Activated T-helper 1 cell treated with anti-CD3 and anti-CD28 coated beads, Interleukin-2, amount 50 U/mL, for 16 hours (primary cell): ENCODE measurements at regions not wholly inside any gene's neighbourhood (a gene's known extent, or its start where the extent isn't known, plus 50 kb on each side); places are given as distances from the start of the nearest gene placed in this dataset.
"Not testable (repeated sequence)": the region's sequence is repeated elsewhere in the genome, so short reads cannot be mapped to it uniquely, and the experiment has no call there.

Experiments used
- DNase-seq, 2 donors: peaks; one replicate each; pipeline ENCODE4 v3.0.0-alpha.2; 2020; ENCODE audit warnings: low read depth in 1 of 2, low spot score in 1 of 2

DNA sequence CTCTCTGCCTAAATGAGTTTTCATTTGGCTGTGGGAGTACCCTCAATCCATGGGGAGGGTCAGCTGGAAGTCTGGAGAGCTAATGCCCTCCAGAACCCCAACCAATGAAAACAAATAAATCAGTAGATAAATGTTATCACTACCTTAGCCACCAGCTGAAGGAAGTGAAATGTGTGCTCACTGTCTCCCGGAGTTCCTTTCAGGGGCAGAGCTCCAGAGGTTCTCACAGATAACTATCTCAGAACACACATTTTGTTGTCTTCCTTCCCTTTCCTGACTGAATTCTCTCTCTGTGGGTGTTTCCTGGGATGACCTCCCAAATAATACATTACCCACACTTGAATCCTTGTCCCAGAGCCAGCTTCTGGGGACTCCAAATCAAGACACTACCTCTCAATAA, 779.6 kb downstream of the DIAPH3 start:
- DNase-seq = no peak

DNA sequence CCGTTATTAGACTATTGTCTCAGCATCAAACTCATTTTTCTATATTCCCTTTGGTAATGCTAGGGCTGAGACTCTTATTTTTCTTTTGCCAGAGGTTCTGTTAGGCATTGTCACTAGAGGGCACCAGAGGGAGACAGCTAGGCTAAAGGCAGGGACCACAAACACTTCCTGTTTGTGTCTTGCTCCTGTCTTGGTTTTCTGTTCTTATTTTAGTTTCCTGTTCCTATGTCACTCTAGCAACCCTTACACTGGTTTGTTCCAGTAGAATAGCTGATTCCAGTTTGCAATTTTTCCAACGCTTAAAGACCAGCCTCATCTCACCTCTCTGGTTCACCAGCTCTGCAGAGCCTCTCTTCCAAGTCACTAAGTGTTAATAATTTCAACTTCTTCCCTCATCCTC, 772.0 kb downstream of the DIAPH3 start:
- peak in 1 of 2 donors; percentile 2 for DNase-seq

DNA sequence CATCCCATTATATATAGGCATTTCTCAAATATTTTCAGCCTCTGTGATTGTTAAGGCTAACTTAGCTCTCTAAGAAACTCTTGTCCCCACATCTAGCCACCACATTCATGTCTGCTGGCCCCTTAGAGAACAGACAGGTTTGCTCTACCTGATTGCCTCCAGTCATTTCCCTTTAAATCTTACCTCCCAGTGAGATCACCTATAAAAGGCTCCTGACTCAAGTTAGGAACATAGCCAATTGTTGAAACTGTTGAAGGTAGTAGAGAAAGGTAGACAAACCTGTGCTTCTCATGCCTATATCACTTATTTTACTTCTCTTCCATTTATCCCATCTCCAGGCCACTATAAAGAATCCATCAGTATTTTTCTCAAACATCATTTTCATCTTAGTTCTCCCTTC, 771.4 kb downstream of the DIAPH3 start:
- DNase-seq = no peak

DNA sequence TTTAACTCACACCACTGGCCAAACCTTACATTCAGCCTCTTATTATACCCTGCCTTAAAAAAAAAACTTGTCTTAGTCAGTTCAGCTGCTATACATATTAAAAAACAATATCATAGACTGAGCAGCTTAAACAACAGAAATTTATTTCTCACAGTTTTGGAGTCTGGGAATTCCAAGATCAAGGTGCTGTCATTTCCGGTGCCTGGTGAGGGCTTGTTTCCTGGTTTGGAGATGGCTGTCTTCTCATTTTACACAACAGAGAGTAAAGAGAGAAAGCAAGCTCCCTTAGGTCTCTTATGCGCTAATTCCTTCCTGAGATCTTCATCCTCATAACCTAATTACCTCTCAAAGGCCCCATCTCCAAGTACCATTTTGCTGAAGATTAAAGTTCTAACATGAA, 769.2 kb downstream of the DIAPH3 start:
- DNase-seq = no peak

DNA sequence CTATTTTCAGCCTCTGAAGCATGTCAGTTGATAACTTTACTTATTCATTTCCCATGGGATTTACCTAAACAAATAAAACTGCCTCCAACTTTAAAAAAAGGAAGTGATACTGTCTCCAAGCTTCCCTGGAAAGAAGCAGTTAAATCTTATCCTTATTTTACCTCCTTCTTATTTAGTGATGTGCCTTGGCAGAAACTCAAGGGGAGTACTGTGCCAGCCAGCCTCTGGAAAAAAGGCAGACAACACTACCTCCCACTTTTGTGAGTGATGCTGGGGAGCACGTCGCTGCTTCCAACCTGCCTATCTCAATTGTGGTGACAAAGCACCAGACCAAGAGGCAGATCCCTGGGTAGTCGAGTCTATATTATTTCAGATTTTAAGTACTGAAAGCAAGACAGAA, 765.6 kb downstream of the DIAPH3 start:
- no peak for DNase-seq

DNA sequence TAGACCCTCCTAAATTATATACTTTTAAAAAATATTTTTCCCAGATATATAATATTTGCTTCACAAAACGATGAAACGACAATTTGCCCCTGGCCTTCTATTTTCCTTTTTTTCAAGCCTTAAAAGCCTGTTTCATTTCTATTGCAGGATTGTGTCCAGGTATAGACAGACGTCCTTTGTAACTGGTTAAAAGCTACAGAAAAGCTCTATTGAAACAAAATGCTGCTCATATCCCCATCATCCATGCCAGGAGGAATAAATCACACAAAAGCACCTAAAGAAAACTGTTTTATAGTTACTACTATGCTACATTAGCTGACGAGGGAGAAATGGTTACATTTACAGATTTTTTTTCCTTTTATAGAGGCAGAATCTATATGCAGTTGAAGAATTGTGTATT, 765.1 kb downstream of the DIAPH3 start:
- DNase-seq = no peak

DNA sequence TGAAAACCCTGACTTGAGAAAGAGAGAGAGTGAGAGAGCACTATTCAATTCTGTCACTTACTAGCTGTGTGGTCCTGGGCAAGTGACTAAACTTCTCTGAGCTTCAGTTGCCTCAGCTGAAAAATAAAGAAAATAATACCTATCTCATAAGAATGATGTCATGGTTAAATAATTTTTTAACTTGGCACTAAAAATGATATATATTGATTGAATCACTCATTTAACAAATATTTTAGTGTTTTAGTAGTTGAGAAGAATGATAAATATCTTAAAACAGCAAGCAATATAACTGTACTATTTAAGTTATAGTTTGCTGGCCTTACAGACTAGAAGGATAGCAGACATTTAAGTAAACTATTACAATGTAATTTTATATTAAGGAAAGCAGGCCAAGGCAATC, 764.2 kb downstream of the DIAPH3 start:
- DNase-seq = no peak

DNA sequence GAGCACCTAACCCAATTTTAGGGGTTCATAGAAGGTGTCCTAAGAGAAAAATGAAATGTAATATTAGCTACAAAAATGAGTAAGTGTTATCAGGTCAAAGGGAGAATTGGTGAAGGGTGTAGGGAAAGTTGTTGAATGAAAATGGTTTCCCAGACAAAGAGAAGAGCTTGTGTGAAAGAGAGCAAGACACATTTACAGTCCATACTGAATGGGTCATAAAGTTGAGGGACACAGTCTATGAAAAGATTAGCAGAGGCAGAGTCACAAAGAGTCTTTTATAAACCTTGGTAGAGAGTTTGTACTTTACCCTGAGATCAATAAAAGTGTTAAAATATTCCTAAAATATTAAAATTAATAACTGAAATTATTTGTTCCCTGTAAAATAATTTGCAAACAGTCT, 759.4 kb downstream of the DIAPH3 start:
- DNase-seq = no peak

DNA sequence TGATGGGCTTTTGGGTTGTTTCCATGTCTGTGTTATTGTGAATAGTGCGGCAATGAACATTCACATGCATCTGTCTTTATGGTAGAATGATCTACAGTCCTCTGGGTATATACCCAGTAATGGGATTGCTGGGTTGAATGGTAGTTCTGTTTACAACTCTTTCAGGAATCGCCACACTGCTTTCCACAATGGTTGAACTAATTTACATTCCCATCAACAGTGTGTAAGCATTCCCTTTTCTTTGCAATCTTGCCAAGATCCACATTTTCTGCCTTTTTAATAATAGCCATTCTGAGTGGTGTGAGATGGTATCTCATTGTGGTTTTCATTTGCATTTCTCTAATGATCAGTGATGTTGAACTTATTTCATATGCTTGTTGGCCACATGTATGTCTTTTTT, 756.5 kb downstream of the DIAPH3 start:
- DNase-seq = not testable (repeated sequence)

DNA sequence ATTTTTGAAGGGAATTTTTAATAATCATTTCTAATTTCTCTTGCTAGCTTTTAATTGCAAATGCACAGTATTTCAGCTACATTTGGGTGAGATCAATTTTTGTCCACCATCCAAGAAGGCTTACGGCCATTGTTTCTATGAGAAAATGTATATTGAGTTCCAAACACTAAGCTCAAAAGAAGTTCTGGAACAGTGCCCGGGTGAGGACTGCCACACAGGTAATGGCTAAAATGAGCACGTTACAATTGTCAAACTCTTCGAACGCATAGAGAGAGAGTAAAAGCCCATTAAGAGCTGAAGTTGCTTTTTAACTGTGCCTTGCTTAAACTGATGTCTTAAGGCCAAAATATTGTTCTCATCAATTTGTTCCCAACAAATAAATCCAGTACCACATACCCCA, 755.0 kb downstream of the DIAPH3 start:
- no peak for DNase-seq

DNA sequence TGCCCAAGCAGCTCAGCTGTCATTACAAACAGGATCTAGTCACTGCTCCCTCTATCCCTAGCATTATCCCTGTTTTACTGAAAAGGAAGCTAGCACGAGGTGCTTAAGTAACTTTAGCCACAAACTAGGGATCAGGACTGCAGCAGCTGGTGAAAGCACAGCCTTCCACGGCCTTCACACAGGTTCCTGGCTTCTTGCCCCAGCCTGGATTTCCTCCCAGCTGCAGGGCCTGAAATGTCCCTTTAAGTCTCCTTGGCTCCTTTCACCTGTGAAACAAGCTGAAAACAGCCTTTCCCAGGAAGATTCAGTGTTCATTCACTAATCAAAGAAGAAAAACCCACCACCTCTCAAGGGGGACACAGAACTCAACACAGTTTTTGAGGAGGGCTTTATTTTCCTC, 754.5 kb downstream of the DIAPH3 start:
- DNase-seq = no peak

DNA sequence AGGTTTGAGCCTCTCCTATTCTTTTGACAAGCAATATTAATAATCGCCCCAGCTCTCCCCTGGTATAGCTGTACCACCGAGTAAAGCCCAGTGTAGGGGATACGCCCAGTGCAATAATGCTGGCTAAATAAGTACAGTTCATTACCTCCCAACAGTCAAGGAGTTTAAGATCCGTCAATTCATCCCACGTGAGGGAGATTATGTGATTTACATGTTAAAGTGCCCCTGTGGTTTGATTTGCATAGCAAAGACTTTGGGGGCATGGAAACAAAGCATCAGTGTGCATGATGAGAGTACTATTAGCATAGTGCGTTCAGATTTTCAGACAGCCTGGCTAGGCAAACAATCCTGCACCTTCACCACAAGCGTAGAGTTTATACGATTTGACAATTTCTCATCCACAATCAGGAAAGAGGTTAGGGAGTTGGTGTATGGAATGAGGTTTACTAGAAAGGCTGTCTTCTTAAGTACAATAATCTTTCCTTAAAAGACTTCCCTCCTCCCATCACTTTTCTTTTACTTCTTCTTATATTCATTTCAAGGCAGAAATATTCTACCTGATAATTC, 754.0 kb downstream of the DIAPH3 start:
- no peak for DNase-seq

DNA sequence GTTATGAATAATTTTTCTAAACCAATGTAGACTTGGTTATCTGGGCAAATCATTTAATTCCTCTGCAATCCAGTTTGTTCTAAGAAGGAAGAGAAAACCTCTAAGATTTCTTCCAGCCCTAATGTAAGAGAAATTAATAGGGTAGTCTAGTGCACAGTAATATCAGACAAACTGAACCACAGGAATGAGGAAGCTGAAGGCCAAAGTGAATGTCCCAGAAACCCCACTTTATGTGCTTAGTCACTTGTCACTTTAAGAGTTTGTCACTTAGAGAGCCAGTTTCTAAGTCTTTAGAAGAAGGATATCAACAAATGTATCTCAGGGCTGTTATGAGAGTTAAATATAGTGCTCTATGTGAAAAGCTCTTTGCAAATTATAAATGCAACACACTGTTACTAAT, 750.6 kb downstream of the DIAPH3 start:
- DNase-seq = no peak

DNA sequence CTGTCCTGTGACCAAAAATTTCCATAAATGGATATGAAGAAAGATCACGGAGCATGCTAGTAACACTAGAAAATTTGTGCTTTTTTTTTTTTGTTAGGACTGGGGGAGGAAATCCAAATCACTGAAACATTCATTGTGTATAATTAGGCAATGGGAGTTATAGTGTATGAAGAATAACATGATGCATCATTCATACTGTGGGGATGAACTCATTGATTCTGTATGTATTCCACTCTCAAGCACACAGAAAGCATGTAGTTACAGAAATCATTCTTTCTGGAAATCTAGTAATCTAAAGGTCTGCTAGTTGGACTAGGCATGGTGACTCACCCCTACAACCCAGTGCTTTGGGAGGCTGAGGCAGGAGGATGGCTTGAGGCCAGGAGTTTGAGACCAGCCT, 749.7 kb downstream of the DIAPH3 start:
- no peak for DNase-seq

DNA sequence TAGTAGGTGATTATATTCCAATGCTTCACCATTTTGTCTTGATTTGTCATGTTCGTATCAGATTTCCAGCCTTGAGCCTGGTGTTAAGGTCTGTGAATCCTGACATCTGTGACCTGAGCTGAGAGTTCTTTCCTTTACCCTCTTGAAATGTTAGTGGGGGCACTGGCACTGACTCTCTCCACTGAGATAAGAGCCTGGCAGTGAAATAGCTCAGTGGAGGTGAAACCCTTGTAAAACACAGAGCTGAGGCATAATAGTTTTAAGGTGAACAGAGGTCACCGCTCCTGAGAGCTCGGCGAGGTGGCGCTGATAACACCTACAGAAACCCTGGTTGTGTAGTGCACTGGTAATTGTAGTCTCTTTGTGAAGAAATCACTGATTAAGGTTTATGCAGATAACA, 748.2 kb downstream of the DIAPH3 start:
- DNase-seq = no peak

DNA sequence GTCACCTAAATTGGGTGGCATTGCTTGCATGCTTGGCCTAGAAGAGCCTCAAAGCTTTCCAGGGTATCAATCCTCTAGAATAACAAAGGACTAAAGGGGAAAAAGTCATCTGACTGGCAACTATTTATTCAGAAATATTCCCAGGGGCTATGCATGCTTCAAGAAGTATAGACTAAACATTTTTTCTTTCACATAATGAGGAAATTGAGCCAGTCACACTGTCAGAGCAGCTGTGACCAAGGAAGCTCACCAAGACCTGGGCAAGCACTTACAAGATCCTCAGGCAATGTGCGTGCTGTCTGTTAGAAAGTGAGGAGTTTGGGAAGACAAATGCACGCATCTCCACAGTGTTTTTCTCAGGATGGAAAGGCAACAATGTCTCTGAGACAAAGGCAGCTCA, 747.2 kb downstream of the DIAPH3 start:
- no peak for DNase-seq

DNA sequence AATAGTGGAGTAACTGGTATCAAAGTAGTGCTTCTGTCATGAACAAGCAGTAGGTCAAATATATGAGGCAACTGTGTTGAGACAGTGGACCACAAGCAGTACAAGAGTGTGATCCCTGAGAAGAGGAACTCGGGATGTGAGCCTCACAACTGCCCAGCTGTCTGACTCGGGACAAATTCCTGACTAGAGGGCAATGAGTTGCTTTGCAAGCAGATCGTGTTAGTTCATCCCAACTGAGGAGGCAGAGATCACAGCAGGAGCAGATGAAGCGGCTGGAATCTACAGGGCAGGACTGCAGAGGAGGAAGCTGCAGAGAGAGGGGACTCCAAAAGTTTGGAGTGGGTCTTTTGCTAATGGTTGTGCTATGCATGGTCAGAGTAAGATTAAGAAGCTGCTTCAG, 741.1 kb downstream of the DIAPH3 start:
- DNase-seq = no peak

DNA sequence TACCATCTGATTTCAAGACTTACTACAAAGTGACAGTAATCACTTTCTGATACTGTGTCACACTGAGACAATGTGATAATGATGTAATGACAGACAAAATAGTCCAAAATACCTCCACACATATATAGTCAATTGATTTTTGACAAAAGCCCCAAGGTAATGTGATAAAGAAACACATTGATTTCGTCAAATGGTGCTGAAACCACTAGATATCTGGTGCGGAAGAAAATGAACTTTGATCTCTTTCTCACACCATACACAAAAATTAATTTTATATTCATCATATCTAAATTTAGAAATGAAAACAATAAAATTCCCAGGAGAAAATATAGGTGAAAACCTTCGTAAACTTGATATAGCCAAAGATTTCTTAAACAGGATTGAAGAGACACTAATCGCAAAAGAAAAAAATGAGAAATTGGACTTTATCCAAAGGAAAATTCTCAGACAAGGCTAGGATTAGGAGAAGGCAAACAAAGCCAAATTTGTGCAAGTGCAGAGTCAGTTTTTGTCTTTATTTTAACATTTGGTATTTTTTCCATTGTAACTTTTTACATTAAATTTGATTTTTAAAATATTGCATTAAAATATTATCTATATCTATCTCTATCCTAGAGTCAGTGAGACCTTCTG, 739.9 kb downstream of the DIAPH3 start:
- DNase-seq = no peak

DNA sequence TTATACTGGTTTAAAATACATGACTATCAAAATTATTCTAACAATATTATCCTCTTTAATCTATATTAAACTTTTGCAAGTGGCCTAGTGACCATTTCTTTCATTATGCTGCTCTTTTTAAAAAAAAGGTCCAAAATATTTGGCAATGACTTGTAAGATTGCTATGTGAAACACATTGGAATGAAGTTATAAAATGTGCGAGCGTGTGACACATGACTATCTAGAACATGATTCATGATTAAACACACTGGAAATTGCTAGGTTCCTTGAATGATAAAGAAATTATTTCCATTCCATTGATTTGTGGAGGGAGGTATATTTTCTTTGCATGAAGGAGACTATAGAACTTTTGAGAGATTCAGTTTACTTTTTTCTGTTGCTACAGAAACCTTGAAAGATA, 739.1 kb downstream of the DIAPH3 start:
- DNase-seq = no peak

DNA sequence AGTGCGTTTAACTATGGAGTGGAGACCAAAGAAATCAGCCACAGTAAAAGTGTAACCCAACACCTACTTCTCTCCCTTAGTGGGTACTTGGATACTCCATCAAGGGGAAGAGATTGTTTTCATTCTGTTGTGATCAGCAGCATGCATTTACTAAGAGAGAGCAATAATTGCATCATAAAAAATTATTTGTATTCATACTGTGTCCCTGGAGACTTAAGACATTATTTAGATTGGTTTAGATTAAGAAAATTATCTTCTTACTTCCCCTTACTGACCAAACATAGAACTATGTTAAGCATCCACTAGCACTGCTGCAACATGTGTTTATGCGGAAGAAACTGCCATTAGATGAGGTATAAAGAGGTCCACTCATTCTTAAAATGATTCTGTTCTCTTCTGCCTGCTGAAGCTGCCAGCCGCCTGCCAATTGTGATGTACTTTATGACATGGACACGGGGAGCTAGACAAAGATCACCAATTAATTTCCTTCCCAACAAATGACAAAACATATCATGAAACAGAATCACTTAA, 738.5 kb downstream of the DIAPH3 start:
- no peak for DNase-seq

DNA sequence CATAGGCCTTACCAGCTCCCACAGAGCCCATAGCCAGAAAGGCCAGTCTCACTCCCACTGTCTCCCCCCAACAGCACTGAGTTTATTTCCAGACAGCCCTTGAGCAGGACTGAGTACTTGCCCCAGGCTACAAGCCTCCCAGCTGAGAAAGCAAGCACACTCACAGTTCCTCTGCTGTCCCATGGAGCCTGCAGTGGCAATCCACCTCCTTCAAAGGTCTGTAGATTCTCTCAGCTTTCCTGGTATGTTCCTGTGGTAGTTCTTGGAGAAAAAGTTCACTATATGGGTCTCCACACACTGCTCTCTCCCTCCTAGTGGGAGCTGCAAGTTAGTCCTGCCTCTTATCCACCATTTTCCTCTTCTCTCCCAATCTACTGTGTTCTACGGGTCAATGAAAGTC, 728.7 kb downstream of the DIAPH3 start:
- DNase-seq = no peak

DNA sequence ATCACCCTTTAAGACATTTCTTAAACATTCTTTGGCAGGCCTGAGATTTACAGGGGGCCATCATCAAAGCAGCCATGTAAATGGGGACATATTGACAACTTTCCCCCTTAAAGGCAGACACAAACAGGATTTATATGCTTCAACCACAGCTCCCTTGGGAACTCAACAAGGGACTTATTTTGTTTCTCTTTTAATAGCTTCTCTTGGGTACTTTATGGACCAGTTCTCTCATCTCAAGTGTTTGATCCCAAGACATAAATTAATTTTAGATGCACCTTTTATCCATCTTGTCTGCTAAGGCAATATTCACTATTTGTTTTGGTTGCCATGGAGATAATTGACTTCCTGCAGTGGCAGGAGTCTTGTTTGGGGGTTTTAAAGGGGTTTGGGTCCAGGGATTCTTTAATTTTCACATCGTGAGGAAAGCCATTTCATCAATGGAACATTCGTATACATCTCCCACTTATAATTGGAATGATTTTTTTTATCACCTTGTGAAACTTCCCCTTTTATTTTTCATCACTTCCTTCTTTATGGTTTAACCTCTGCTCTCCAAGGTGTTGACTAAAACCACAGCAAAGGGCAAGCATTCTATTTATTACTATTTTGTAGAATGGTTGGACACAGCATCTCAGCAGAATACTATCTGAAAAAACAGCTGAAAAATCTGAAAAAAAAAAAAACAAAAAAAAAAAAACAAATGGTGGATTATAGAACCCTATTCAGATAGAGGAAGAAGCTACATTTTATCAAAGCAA, 726.0 kb downstream of the DIAPH3 start:
- DNase-seq = no peak
